Islet precursor cell (in vitro differentiated cells): ENCODE measurements at regions not wholly inside any gene's neighbourhood (a gene's known extent, or its start where the extent isn't known, plus 50 kb on each side); places are given as distances from the start of the nearest gene placed in this dataset.
"Not testable (repeated sequence)": the region's sequence is repeated elsewhere in the genome, so short reads cannot be mapped to it uniquely, and the experiment has no call there.

Source experiments
- DNase-seq: peaks from one replicate; pipeline ENCODE4 v3.0.0-alpha.2; 2018

- no peak for DNase-seq
These were observed 502.6 kb upstream of the NR3C2 start for GRCh38 chr4:148944839-148945219.

- DNase-seq = no peak
These were observed 502.1 kb upstream of the NR3C2 start for GRCh38 chr4:148944136-148944838.

- DNase-seq = no peak
These were observed 492.8 kb upstream of the NR3C2 start for GRCh38 chr4:148934926-148935578.

GRCh38 chr4:148926276-148927260, 484.4 kb upstream of the NR3C2 start:
- no peak for DNase-seq

GRCh38 chr4:148923881-148924280, 481.7 kb upstream of the NR3C2 start:
- no peak for DNase-seq

- DNase-seq = no peak
These were observed 480.3 kb upstream of the NR3C2 start for GRCh38 chr4:148922497-148922896.

- no peak for DNase-seq
These were observed 472.5 kb upstream of the NR3C2 start for GRCh38 chr4:148914734-148915133.

- DNase-seq = no peak
These were observed 472.1 kb upstream of the NR3C2 start for GRCh38 chr4:148914301-148914700.

- DNase-seq = no peak
These were observed 461.2 kb upstream of the NR3C2 start for GRCh38 chr4:148903388-148903787.

- DNase-seq = no peak
These were observed 459.0 kb upstream of the NR3C2 start for GRCh38 chr4:148901075-148901705.

GRCh38 chr4:148898139-148898538, 455.9 kb upstream of the NR3C2 start:
- not testable (repeated sequence) for DNase-seq

GRCh38 chr4:148893095-148893494, 450.9 kb upstream of the NR3C2 start:
- DNase-seq = no peak

- no peak for DNase-seq
These were observed 441.7 kb upstream of the NR3C2 start for GRCh38 chr4:148883891-148884290.

GRCh38 chr4:148883435-148883834, 441.2 kb upstream of the NR3C2 start:
- no peak for DNase-seq

GRCh38 chr4:148881860-148882643, 439.8 kb upstream of the NR3C2 start:
- DNase-seq = no peak

- no peak for DNase-seq
These were observed 432.1 kb upstream of the NR3C2 start for GRCh38 chr4:148874331-148874730.

GRCh38 chr4:148868191-148868590, 426.0 kb upstream of the NR3C2 start:
- no peak for DNase-seq

GRCh38 chr4:148866666-148867065, 424.5 kb upstream of the NR3C2 start:
- DNase-seq = no peak

GRCh38 chr4:148857973-148858534, 415.8 kb upstream of the NR3C2 start:
- DNase-seq = no peak

GRCh38 chr4:148857239-148857972, 415.2 kb upstream of the NR3C2 start:
- no peak for DNase-seq

- no peak for DNase-seq
These were observed 412.0 kb upstream of the NR3C2 start for GRCh38 chr4:148854203-148854602.
